H54 (cell line): ENCODE measurements at regions not wholly inside any gene's neighbourhood (a gene's known extent, or its start where the extent isn't known, plus 50 kb on each side); places are given as distances from the start of the nearest gene placed in this dataset.

ENCODE experiments used
- DNase-seq: peaks from one replicate; pipeline ENCODE4 v3.0.0; 2011; ENCODE audit warnings: low spot score, mixed read lengths; ENCODE audit not compliant: insufficient read length
- FAIRE-seq: peaks from 3 replicates; lab custom pipeline; 2011; peaks lifted over from hg19 to GRCh38; lab: Jason Lieb, UNC
- POLR2A ChIP-seq: IDR thresholded peaks from 2 replicates; pipeline ENCODE4 v1.6.1; 2011; ENCODE audit warnings: low read depth, mild to moderate bottlenecking, low read length

DNA sequence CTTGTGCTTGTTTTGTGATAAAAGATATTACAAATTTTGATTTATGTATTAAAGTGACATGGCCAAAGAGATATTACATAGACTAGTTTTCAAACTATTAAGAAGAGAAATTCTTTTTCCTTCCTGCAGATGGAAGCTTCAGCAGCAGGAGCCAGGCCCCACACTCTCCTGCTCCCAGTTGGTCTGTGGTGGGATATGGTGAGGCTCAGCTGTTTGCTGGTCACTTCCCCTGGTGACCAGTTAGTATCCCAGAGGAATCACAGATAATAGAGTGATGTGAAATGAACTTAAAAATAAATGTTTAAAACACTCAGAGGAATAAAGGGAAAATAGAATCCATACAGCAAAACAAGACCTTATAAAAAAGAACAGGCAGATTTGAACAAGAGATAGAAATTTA, 154.7 kb downstream of the KTN1 start:
- FAIRE-seq (no peak), DNase-seq (no peak)
- no peak for TF ChIP-seq POLR2A

GRCh38 chr14:55739967-55740648, 160.1 kb downstream of the KTN1 start:
- FAIRE-seq, result no peak
- DNase-seq, result no peak
- no peak for TF ChIP-seq POLR2A

DNA sequence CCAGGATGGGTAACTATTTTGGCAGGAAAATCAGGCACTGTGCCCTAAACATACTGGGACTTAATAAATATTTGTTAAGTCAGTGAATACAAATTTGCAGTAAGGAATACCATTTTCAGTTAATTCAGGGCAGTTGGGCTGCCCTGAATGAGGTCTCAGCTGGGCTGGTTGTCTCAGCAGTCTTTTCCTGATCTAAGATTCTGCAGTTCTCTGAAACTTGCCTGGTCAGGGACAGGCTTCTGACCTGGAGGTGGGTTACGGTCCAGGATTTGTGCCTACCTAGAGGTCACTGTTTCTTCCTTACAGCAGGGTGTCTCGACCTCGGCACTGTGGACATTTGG, 160.6 kb downstream of the KTN1 start:
- no peak for FAIRE-seq
- no peak for TF ChIP-seq POLR2A
- no peak for DNase-seq

- no peak for DNase-seq
- no peak for TF ChIP-seq POLR2A
- FAIRE-seq, result no peak
These were observed 161.2 kb downstream of the KTN1 start for GRCh38 chr14:55741240-55741639.

- no peak for DNase-seq
- no peak for TF ChIP-seq POLR2A
- no peak for FAIRE-seq
These were observed 163.5 kb downstream of the KTN1 start for GRCh38 chr14:55743551-55743950.

- no peak for TF ChIP-seq POLR2A
- no peak for DNase-seq
- no peak for FAIRE-seq
These were observed 164.3 kb downstream of the KTN1 start for GRCh38 chr14:55744321-55744720.

GRCh38 chr14:55745906-55746305, 165.9 kb downstream of the KTN1 start:
- DNase-seq (no peak), FAIRE-seq (no peak)
- TF ChIP-seq POLR2A, result no peak

GRCh38 chr14:55746558-55746957, 166.6 kb downstream of the KTN1 start:
- DNase-seq (no peak), FAIRE-seq (no peak)
- no peak for TF ChIP-seq POLR2A

GRCh38 chr14:55747186-55747585, 167.2 kb downstream of the KTN1 start:
- FAIRE-seq (no peak), DNase-seq (no peak)
- TF ChIP-seq POLR2A, result no peak

DNA sequence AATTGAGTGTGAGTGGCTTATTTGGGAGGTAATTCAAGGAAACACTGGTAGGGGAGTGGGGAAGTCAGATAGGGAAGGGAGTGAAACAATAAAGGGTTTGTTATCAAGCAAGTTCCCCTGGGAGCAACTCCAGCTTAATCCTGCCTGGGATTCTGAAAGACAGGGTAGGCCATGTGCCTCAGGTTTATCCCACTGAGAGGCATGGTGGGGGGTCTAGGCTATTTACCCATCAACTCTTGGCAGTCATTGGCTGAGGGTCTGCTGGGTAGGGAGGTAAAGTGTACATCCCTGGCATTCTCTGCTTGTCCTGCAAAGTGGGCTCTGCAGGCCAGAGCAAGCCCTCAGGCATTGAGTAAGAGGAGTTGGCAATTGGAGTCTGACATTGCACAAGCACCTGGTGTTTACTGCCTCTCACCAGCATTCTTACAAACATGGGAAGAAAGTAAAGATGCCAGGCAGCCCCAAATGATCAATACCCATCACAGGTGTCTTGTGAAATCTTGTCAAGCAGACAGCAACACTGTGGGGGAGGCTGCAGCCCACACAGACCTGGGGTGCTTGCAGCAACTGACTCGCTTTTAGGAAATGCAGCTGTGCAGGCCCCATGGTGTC, 169.3 kb downstream of the KTN1 start:
- TF ChIP-seq POLR2A, result no peak
- FAIRE-seq (no peak), DNase-seq (no peak)

DNA sequence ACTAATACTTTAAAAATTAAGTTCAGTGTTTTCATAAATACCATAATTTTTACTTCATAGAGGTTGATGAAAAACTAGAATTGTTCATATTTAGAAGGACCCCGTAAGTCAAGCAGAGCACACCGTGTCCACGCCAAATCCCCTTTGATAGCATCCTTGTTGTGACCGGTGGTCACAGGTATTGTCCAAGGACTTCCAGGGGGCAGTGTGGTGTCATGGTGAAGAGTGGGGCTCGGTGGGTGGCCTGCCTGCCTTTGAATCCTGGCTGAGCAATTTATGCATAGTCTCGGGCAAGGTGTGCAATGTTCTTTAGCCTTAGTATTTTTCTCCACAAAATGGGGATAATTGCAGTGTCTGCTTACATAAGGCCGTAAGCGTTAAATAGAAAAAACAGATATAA, 169.9 kb downstream of the KTN1 start:
- FAIRE-seq (no peak), DNase-seq (no peak)
- no peak for TF ChIP-seq POLR2A

DNA sequence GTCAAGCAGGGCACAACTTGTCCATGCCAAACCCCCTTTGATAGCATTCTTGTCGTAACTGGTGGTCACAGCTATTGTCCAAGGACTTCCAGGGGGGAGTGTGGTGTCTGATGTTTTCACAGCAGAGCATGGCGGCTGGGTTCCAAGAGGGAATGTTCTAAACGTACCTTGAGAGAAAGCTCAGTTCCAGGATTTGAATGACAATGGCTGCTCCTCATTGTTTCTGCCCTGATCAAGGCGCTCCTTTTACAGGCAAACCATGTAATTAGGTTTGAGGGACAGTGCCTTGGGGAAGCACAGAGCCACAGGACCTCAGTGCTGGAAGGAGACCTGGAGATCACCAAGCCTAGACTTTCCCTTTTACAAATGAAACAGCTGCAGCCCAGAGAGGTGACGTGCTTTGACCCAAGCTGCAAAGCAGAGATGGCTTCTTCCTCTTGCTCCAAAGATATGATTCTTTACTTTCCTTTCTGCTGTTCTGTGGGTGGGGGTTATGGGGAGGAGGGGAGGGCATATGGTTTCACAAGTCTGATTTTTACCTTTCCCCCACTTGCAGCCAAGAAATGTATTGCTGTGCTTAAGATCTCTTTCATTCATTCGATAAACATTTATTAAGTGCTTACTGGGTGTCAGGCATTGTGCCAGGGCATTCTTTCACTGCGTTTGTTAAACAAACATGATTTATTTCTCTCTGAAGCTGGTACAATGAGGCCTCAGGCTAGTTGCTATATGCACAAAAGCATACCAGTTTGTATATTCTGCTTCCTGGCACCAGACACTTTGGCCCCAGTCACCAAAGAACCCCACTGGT, 172.8 kb downstream of the KTN1 start:
- TF ChIP-seq POLR2A, result no peak
- FAIRE-seq (no peak), DNase-seq (no peak)

DNA sequence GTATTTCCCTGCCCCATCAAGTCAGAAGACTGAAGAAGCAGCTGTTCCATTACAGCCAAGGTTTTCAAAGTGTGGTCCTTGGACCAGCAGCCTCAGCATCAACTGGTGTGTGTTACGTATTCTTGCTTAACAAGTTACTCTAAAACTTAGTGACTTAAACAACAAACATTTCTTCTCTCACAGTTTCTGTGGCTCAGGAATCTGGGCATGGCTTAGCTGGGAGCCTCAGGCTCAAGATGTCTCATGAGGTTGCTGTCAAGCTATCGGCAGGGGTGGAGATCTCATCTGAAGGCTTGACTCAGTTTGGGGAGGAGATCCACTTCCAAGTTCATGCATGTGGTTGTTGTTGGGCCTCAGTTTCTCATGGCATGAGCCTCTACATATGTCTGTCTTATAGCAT, 174.5 kb downstream of the KTN1 start:
- TF ChIP-seq POLR2A, result no peak
- FAIRE-seq, result no peak
- no peak for DNase-seq

DNA sequence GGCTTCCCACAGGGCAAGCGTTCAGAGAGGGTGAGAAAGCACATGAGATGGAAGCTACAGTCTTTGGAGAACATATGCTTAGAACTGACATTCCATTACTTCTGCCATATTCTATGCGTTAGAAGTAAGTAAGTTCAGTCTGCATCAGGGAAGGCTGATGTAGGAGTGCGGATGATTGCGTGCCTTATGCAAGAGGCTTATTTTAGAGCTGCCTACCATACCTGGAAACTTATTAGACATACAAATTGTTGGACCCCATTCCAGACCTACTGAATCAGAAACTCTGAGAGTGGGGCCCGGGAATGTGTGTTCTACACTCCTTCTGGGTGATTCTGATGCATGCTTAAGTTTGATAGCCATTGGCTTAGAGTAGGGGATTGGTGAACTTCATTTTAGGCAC, 174.9 kb downstream of the KTN1 start:
- DNase-seq (no peak), FAIRE-seq (no peak)

More for the DNA sequence above, 174.9 kb downstream of the KTN1 start:
- no peak for TF ChIP-seq POLR2A
